ENCODE measurements at regions not wholly inside any gene's neighbourhood (a gene's known extent, or its start where the extent isn't known, plus 50 kb on each side); places are given as distances from the start of the nearest gene placed in this dataset.

DNA sequence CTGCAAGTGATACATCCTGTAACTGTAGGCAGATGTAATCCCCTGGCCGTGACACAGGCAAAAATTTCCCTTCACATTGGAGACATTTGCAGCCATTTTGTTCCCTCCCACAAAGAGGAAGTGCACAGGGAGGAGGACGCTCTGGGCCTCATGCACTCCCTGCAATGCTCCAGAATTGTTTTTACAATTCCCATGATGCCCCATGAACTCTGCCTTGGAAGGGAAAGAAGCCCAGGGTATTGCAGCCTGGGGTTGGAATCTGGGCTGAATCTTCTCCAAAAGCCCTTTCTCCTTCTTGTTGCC, 491.7 kb downstream of the CCDC171 start:
- no peak overlapping the region for H2AFZ ChIP-seq (ENCODE audit: control insufficient read depth, low read length)
- H3K4me2 ChIP-seq (ENCODE audit: control insufficient read depth, extremely low read depth, insufficient read depth, low read depth, low read length), result no peak overlapping the region

DNA sequence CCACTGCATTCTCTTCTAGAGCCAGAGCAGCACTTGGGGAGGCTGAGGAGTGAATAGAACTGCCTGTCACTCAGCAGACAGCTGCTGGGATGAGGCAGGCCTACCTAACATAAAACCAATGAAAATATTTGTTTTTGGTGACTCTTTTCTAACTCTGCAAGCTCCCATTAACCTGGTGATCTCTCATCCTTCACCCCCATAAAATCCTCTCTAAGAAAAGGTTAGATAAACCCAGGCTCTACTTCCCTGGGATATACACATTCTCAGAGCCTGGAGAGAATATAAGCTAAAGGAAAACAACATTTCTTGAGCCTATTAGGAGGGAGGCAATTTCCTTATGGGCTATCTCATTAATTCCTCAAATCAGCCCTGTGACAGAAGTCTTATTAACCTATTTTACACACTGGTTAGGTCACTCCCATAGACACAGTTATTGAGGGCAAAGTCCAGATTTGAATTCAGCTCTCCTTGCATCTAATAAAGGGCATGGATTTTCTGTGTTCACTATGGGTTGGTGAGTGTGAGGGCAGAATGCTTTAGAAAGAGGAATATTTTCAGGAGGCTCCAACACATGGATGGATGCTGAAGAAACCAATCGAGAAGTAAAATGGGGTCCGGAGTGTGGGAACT, 492.9 kb downstream of the CCDC171 start:
- no peak overlapping the region for H3K9ac ChIP-seq (ENCODE audit: control insufficient read depth, extremely low read depth, insufficient read depth, low read length)
- H3K9me1 ChIP-seq (ENCODE audit: control insufficient read depth, extremely low read depth, insufficient read depth, low read length), result no peaks in the 10 kb centered on the region
- no peaks in the 10 kb centered on the region for H3K27me3 ChIP-seq (ENCODE audit: control insufficient read depth, extremely low read depth, insufficient read depth, low read length)
- H3K9me3 ChIP-seq (ENCODE audit: control insufficient read depth, low read depth, low read length), result no peaks in the 10 kb centered on the region
- no peak overlapping the region for H3K4me3 ChIP-seq (ENCODE audit: control insufficient read depth in 2 of 3, extremely low read depth in 1 of 3, insufficient read depth in 2 of 3, low read depth in 1 of 3, low read length in 3 of 3)
- H3K4me1 ChIP-seq (ENCODE audit: control insufficient read depth, extremely low read depth, insufficient read depth, low read length), result no peaks in the 10 kb centered on the region
- no peak overlapping the region for H3K4me2 ChIP-seq (ENCODE audit: control insufficient read depth, extremely low read depth, insufficient read depth, low read depth, low read length)
- H3K27ac ChIP-seq (ENCODE audit: control insufficient read depth, insufficient read depth, low read length), result no peak overlapping the region
- no peaks in the 10 kb centered on the region for H4K20me1 ChIP-seq (ENCODE audit: control insufficient read depth, extremely low read depth, insufficient read depth, low read length)
- no peaks in the 10 kb centered on the region for H3K79me2 ChIP-seq (ENCODE audit: control insufficient read depth, insufficient read depth, low read length)
- no peak overlapping the region for H2AFZ ChIP-seq (ENCODE audit: control insufficient read depth, low read length)
- no peak for FAIRE-seq
- no peak for TF ChIP-seq EZH2 (IDR thresholded peaks at IDR 0.05; ENCODE audit: low read length)
- TF ChIP-seq, protein P1, sequence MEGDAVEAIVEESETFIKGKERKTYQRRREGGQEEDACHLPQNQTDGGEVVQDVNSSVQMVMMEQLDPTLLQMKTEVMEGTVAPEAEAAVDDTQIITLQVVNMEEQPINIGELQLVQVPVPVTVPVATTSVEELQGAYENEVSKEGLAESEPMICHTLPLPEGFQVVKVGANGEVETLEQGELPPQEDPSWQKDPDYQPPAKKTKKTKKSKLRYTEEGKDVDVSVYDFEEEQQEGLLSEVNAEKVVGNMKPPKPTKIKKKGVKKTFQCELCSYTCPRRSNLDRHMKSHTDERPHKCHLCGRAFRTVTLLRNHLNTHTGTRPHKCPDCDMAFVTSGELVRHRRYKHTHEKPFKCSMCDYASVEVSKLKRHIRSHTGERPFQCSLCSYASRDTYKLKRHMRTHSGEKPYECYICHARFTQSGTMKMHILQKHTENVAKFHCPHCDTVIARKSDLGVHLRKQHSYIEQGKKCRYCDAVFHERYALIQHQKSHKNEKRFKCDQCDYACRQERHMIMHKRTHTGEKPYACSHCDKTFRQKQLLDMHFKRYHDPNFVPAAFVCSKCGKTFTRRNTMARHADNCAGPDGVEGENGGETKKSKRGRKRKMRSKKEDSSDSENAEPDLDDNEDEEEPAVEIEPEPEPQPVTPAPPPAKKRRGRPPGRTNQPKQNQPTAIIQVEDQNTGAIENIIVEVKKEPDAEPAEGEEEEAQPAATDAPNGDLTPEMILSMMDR (optimal IDR thresholded peaks at IDR 0.05 in 1 of 3, IDR thresholded peaks at IDR 0.05 in 1 of 3, conservative IDR thresholded peaks at IDR 0.05 in 1 of 3; ENCODE audit: extremely low read depth in 1 of 3, insufficient read depth in 2 of 3, low read length in 3 of 3), result no peak
- no peaks in the 10 kb centered on the region for H3K36me3 ChIP-seq (ENCODE audit: control insufficient read depth in 2 of 2, extremely low read depth in 1 of 2, insufficient read depth in 2 of 2, low read length in 2 of 2)
- dilution Hi-C loops (cut with MboI; ENCODE audit: extremely low pct_ligation_motif_present, low sequenced_read_pairs), result no loop called here
- no peak for DNase-seq (ENCODE audit: low read depth, low spot score)

More for the DNA sequence above, 491.7 kb downstream of the CCDC171 start:
- dilution Hi-C loops (cut with MboI; ENCODE audit: extremely low pct_ligation_motif_present, low sequenced_read_pairs), result no loop called here
- Histone ChIP-seq H4K20me1 (ENCODE audit: control insufficient read depth, extremely low read depth, insufficient read depth, low read length) (no peaks in the 10 kb centered on the region), H3K79me2 (ENCODE audit: control insufficient read depth, insufficient read depth, low read length) (no peaks in the 10 kb centered on the region), H3K9me3 (ENCODE audit: control insufficient read depth, low read depth, low read length) (no peaks in the 10 kb centered on the region), H3K9me1 (ENCODE audit: control insufficient read depth, extremely low read depth, insufficient read depth, low read length) (no peaks in the 10 kb centered on the region), H3K4me1 (ENCODE audit: control insufficient read depth, extremely low read depth, insufficient read depth, low read length) (no peaks in the 10 kb centered on the region), H3K36me3 (ENCODE audit: control insufficient read depth in 2 of 2, extremely low read depth in 1 of 2, insufficient read depth in 2 of 2, low read length in 2 of 2) (no peaks in the 10 kb centered on the region), H3K9ac (ENCODE audit: control insufficient read depth, extremely low read depth, insufficient read depth, low read length) (no peak overlapping the region), H3K27me3 (ENCODE audit: control insufficient read depth, extremely low read depth, insufficient read depth, low read length) (no peaks in the 10 kb centered on the region), H3K27ac (ENCODE audit: control insufficient read depth, insufficient read depth, low read length) (no peak overlapping the region), H3K4me3 (ENCODE audit: control insufficient read depth in 2 of 3, extremely low read depth in 1 of 3, insufficient read depth in 2 of 3, low read depth in 1 of 3, low read length in 3 of 3) (no peak overlapping the region)
- no peak for FAIRE-seq
- TF ChIP-seq, protein P1 (optimal IDR thresholded peaks at IDR 0.05 in 1 of 3, IDR thresholded peaks at IDR 0.05 in 1 of 3, conservative IDR thresholded peaks at IDR 0.05 in 1 of 3; ENCODE audit: extremely low read depth in 1 of 3, insufficient read depth in 2 of 3, low read length in 3 of 3), result no peak
- TF ChIP-seq EZH2 (IDR thresholded peaks at IDR 0.05; ENCODE audit: low read length), result no peak
- no peak for DNase-seq (ENCODE audit: low read depth, low spot score)
